Sigmoid colon (tissue), 6 donors: ENCODE measurements at regions not wholly inside any gene's neighbourhood (a gene's known extent, or its start where the extent isn't known, plus 50 kb on each side); places are given as distances from the start of the nearest gene placed in this dataset.

ENCODE experiments used
- DNase-seq: peaks from one replicate; pipeline ENCODE4 v3.0.0-alpha.2; 2019
- H3K27ac ChIP-seq, 4 donors: fragments of 200-600 bp; sonication (generic); one replicate each; pipeline ENCODE4 v1.5.1; 2016 to 2019; ENCODE audit warnings: mild to moderate bottlenecking in 1 of 4
- H3K27me3 ChIP-seq, 3 donors: fragments of 200-600 bp; sonication (generic); one replicate each; pipeline ENCODE4 v1.5.1; 2019; ENCODE audit warnings: mild to moderate bottlenecking in 1 of 3
- H3K36me3 ChIP-seq, 4 donors: fragments of 200-600 bp; sonication (generic); one replicate each; pipeline ENCODE4 v1.5.1; 2016 to 2019
- H3K4me1 ChIP-seq, 4 donors: fragments of 200-600 bp; sonication (generic); one replicate each; pipeline ENCODE4 v1.5.1; 2017 to 2019
- H3K4me3 ChIP-seq, 4 donors: fragments of 200-600 bp; sonication (generic); one replicate each; pipeline ENCODE4 v1.5.1; 2017 to 2019; ENCODE audit warnings: mild to moderate bottlenecking in 2 of 4, moderate library complexity in 1 of 4
- H3K9me3 ChIP-seq, 4 donors: fragments of 200-600 bp in 3 of 4; sonication (generic) in 3 of 4; one replicate each; pipeline versions ENCODE4 v1.5.1 to v1.6.1; 2013 to 2019
- EP300 ChIP-seq, 4 donors: sonication (generic); formaldehyde crosslinking; IDR thresholded peaks; one replicate each; pipeline ENCODE4 v1.6.1; 2017; ENCODE audit warnings: antibody characterized with exemption in 4 of 4
- POLR2A ChIP-seq, 2 donors: fragments of 450-650 bp; IDR thresholded peaks; one replicate each; pipeline ENCODE4 v1.6.1; 2016; ENCODE audit warnings: antibody characterized with exemption in 2 of 2, mild to moderate bottlenecking in 2 of 2, moderate library complexity in 2 of 2
- POLR2AphosphoS5 ChIP-seq, 4 donors: sonication (generic); formaldehyde crosslinking; IDR thresholded peaks; one replicate each; pipeline ENCODE4 v1.6.1; 2017; ENCODE audit warnings: antibody characterized with exemption in 4 of 4
- WGBS, 2 donors: extraction: QIAGEN DNeasy Blood & Tissue Kit; methylation state at CpG; one replicate each; pipeline ENCODE4 v1.1.7; 2013; 5-methylcytosine and 5-hydroxymethylcytosine counted together
- intact Hi-C: fragments of 100-400 bp; cut with DNase I; formaldehyde crosslinking; loops from one replicate; pipeline ENCODE4 v1.15.1; 2023
- TF ChIP-seq, protein P1 (sequence below), 4 experiments: fragments of 450-650 bp in 3 of 4; fragments of 200-600 bp in 1 of 4; IDR thresholded peaks; one replicate each; pipeline ENCODE4 v1.5.1; 2016 to 2019; ENCODE audit warnings: antibody characterized with exemption in 4 of 4, mild to moderate bottlenecking in 3 of 4, moderate library complexity in 2 of 4
- donor health status: healthy with polysubstance abuse.
- donor health status: healthy.

- H3K27ac ChIP-seq: no peak overlapping the region
- DNase-seq: no peak
- 57 to 71% methylated on average over 3 of the region's 3 CpGs for WGBS, 2 donors
- no peaks in the 10 kb centered on the region for H3K4me1 ChIP-seq
- no peaks in the 10 kb centered on the region for H3K36me3 ChIP-seq
- no peaks in the 10 kb centered on the region for H3K27me3 ChIP-seq
- intact Hi-C loops: no loop called here
- H3K4me3 ChIP-seq: no peak overlapping the region
- TF ChIP-seq EP300 (IDR thresholded peaks at IDR 0.05): no peak
- TF ChIP-seq POLR2A (IDR thresholded peaks at IDR 0.05): no peak
- TF ChIP-seq, protein P1, sequence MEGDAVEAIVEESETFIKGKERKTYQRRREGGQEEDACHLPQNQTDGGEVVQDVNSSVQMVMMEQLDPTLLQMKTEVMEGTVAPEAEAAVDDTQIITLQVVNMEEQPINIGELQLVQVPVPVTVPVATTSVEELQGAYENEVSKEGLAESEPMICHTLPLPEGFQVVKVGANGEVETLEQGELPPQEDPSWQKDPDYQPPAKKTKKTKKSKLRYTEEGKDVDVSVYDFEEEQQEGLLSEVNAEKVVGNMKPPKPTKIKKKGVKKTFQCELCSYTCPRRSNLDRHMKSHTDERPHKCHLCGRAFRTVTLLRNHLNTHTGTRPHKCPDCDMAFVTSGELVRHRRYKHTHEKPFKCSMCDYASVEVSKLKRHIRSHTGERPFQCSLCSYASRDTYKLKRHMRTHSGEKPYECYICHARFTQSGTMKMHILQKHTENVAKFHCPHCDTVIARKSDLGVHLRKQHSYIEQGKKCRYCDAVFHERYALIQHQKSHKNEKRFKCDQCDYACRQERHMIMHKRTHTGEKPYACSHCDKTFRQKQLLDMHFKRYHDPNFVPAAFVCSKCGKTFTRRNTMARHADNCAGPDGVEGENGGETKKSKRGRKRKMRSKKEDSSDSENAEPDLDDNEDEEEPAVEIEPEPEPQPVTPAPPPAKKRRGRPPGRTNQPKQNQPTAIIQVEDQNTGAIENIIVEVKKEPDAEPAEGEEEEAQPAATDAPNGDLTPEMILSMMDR (IDR thresholded peaks at IDR 0.05): no peak
- H3K9me3 ChIP-seq: peaks cover 0 to 5% (median 1%) of the 10 kb centered on the region in 4 donors
Measured at GRCh38 chr9:134568811-134569210, 72.8 kb upstream of the COL5A1 start.

DNA sequence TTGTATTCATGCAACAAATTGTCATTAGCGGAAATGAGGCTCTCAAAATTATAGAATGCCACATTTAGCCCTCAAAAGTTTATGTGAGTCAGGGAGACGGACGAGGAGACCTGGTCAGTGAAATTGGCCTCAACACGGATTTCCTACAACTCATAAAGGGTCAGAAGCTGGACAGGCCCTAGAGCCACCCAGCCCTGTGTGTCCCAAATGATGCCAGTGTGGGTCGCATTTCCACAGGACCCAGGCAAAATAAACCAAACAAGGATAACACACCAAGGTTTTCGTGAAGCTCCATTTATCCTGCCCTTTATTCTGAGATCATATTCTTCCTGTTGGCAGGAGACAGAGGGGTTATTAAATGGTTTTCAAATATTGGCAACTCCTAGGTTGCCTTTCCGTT is 72.0 kb upstream of the COL5A1 start:
- H3K9me3 ChIP-seq: peaks cover 0 to 5% (median 1%) of the 10 kb centered on the region in 4 donors
- no peaks in the 10 kb centered on the region for H3K36me3 ChIP-seq
- no peak for DNase-seq
- H3K27ac ChIP-seq: no peak overlapping the region
- no peak for TF ChIP-seq POLR2A (IDR thresholded peaks at IDR 0.05)
- no peak for TF ChIP-seq POLR2AphosphoS5 (IDR thresholded peaks at IDR 0.05)
- TF ChIP-seq, protein P1 (IDR thresholded peaks at IDR 0.05): no peak
- no peak for TF ChIP-seq EP300 (IDR thresholded peaks at IDR 0.05)
- no peaks in the 10 kb centered on the region for H3K4me1 ChIP-seq
- no peaks in the 10 kb centered on the region for H3K27me3 ChIP-seq
- H3K4me3 ChIP-seq: no peak overlapping the region
- 78 to 89% methylated on average over 7 of the region's 7 CpGs for WGBS, 2 donors
- intact Hi-C loops: no loop called here

GRCh38 chr9:134570151-134570621 is 71.4 kb upstream of the COL5A1 start:
- Histone ChIP-seq H3K27me3 (no peaks in the 10 kb centered on the region), H3K4me1 (no peaks in the 10 kb centered on the region), H3K27ac (no peak overlapping the region), H3K9me3 (peaks cover 0 to 5% (median 1%) of the 10 kb centered on the region in 4 donors), H3K36me3 (no peaks in the 10 kb centered on the region), H3K4me3 (no peak overlapping the region)
- no peak for TF ChIP-seq POLR2A (IDR thresholded peaks at IDR 0.05)
- TF ChIP-seq POLR2AphosphoS5 (IDR thresholded peaks at IDR 0.05): no peak
- no peak for TF ChIP-seq EP300 (IDR thresholded peaks at IDR 0.05)
- TF ChIP-seq, protein P1 (IDR thresholded peaks at IDR 0.05): no peak
- DNase-seq: peak; percentile 39
- intact Hi-C loops: no loop called here
- 60 to 62% methylated on average over 10 of the region's 10 CpGs for WGBS, 2 donors

GRCh38 chr9:134570711-134571325 is 70.8 kb upstream of the COL5A1 start:
- no peak overlapping the region for H3K4me3 ChIP-seq
- intact Hi-C loops: no loop called here
- peak; percentile 36 for DNase-seq
- no peaks in the 10 kb centered on the region for H3K27me3 ChIP-seq
- H3K27ac ChIP-seq: no peak overlapping the region
- H3K36me3 ChIP-seq: no peaks in the 10 kb centered on the region
- H3K4me1 ChIP-seq: no peaks in the 10 kb centered on the region
- TF ChIP-seq POLR2A (IDR thresholded peaks at IDR 0.05) (no peak), POLR2AphosphoS5 (IDR thresholded peaks at IDR 0.05) (no peak), EP300 (IDR thresholded peaks at IDR 0.05) (no peak)
- TF ChIP-seq, protein P1 (IDR thresholded peaks at IDR 0.05): no peak
- 64 to 71% methylated on average over 18 of the region's 18 CpGs for WGBS, 2 donors
- H3K9me3 ChIP-seq: peaks cover 0 to 5% (median 1%) of the 10 kb centered on the region in 4 donors
